Caco-2 (cell line): ENCODE measurements at regions not wholly inside any gene's neighbourhood (a gene's known extent, or its start where the extent isn't known, plus 50 kb on each side); places are given as distances from the start of the nearest gene placed in this dataset.

ENCODE experiments used
- BruUV-seq: library from RNA; stranded (reverse); fragments of 400-500 nt; replicated peaks from 2 replicates; lab custom pipeline; 2021; lab: Mats Ljungman, UMichigan
- CTCF ChIA-PET: fragments of 300-600 bp; sonication (Branson Sonifier 250); formaldehyde crosslinking; loops from one replicate; lab custom pipeline; 2022; ENCODE audit warnings: antibody characterized with exemption; lab: Charles Lee
- POLR2A ChIA-PET: fragments of 300-600 bp; sonication (Branson Sonifier 250); formaldehyde crosslinking; loops from one replicate; lab custom pipeline; 2022; ENCODE audit warnings: antibody characterized with exemption; lab: Charles Lee
- DNase-seq, 2 experiments: peaks; one replicate each; pipeline versions ENCODE4 v3.0.0 to v3.0.0-alpha.2; 2020 to 2022
- H3K27me3 ChIP-seq: replicated peaks from 2 replicates; pipeline ENCODE4 v1.6.0; 2011; ENCODE audit warnings: low read length; ENCODE audit not compliant: control insufficient read depth, insufficient read depth
- H3K36me3 ChIP-seq: 2 replicates; pipeline ENCODE4 v1.5.1; 2011; ENCODE audit warnings: low read length; ENCODE audit not compliant: control insufficient read depth, insufficient read depth
- H3K4me1 ChIP-seq: fragments of 250-450 bp; sonication (Bioruptor Pico); 2 replicates; pipeline ENCODE4 v1.5.1; 2020; ENCODE audit warnings: mild to moderate bottlenecking
- H3K4me3 ChIP-seq: 2 replicates; pipeline ENCODE4 v1.5.1; 2011; ENCODE audit warnings: low read depth, mild to moderate bottlenecking, control low read depth, low read length
- H3K9me3 ChIP-seq: fragments of 250-450 bp; sonication (Bioruptor Pico); 2 replicates; pipeline ENCODE4 v1.5.1; 2020; ENCODE audit warnings: mild to moderate bottlenecking, moderate library complexity
- H3K27ac Mint-ChIP-seq: one replicate; pipeline ENCODE4 v1.8.0; 2022; ENCODE audit warnings: mixed read lengths; ENCODE audit not compliant: unreplicated experiment
- H3K27me3 Mint-ChIP-seq: one replicate; pipeline ENCODE4 v1.8.0; 2022; ENCODE audit warnings: mixed read lengths; ENCODE audit not compliant: insufficient read depth, unreplicated experiment
- H3K36me3 Mint-ChIP-seq: one replicate; pipeline ENCODE4 v1.8.0; 2022; ENCODE audit warnings: mild to moderate bottlenecking, mixed read lengths; ENCODE audit not compliant: insufficient read depth, unreplicated experiment
- H3K4me1 Mint-ChIP-seq: one replicate; pipeline ENCODE4 v1.8.0; 2022; ENCODE audit warnings: low read depth, mixed read lengths; ENCODE audit not compliant: unreplicated experiment
- H3K4me3 Mint-ChIP-seq: one replicate; pipeline ENCODE4 v1.8.0; 2022; ENCODE audit warnings: mild to moderate bottlenecking, moderate library complexity, mixed read lengths; ENCODE audit not compliant: unreplicated experiment
- H3K9me3 Mint-ChIP-seq: one replicate; pipeline ENCODE4 v1.8.0; 2022; ENCODE audit warnings: mixed read lengths; ENCODE audit not compliant: unreplicated experiment
- CTCF ChIP-seq, 2 experiments: fragments of 200-600 bp in 1 of 2; IDR thresholded peaks; 1 replicate in 1 of 2; 2 replicates in 1 of 2; pipeline versions ENCODE4 v1.5.1 to v1.8.0; 2011 to 2022; ENCODE audit warnings: antibody characterized with exemption in 1 of 2, control low read depth in 1 of 2, inconsistent platforms in 1 of 2, low read depth in 1 of 2, low read length in 1 of 2, mild to moderate bottlenecking in 1 of 2, moderate library complexity in 1 of 2; ENCODE audit not compliant: insufficient read depth in 1 of 2, severe bottlenecking in 1 of 2, unreplicated experiment in 1 of 2
- intact Hi-C: fragments of 100-400 bp; cut with micrococcal nuclease; formaldehyde crosslinking; loops from one replicate; pipeline ENCODE4 v1.10.0; 2022; ENCODE audit not compliant: unreplicated experiment

- H3K9me3 Mint-ChIP-seq, result no peaks in the 10 kb centered on the region
- H3K27me3 Mint-ChIP-seq, result peaks cover 6% of the 10 kb centered on the region
- H3K4me3 ChIP-seq, result no peak overlapping the region
- ChIA-PET POLR2A (no interaction called here), CTCF (no interaction called here)
- DNase-seq, result no peak
- H3K4me1 Mint-ChIP-seq, result no peaks in the 10 kb centered on the region
- no peak overlapping the region for H3K4me3 Mint-ChIP-seq
- H3K27ac Mint-ChIP-seq, result no peak overlapping the region
- H3K36me3 ChIP-seq, result no peaks in the 10 kb centered on the region
- H3K9me3 ChIP-seq, result no peaks in the 10 kb centered on the region
- no peak for TF ChIP-seq CTCF (IDR thresholded peaks at IDR 0.05; ENCODE audit: insufficient read depth in 1 of 2, low read depth in 1 of 2, low read length in 1 of 2, severe bottlenecking in 1 of 2, unreplicated experiment in 1 of 2)
- BruUV-seq, result no TSS peak
- H3K27me3 ChIP-seq, result no peaks in the 10 kb centered on the region; the same call in 1 of the 2 replicates
- H3K4me1 ChIP-seq, result no peaks in the 10 kb centered on the region
- intact Hi-C loops, result no loop called here
- no peaks in the 10 kb centered on the region for H3K36me3 Mint-ChIP-seq
These were observed 160.8 kb downstream of the NTMT2 start for GRCh38 chr1:170306513-170306910.

- no TSS peak for BruUV-seq
- H3K27ac Mint-ChIP-seq, result no peak overlapping the region
- H3K4me1 Mint-ChIP-seq, result no peaks in the 10 kb centered on the region
- H3K36me3 Mint-ChIP-seq, result no peaks in the 10 kb centered on the region
- H3K4me1 ChIP-seq, result no peaks in the 10 kb centered on the region
- DNase-seq, result no peak
- ChIA-PET POLR2A (no interaction called here), CTCF (no interaction called here)
- H3K27me3 Mint-ChIP-seq, result peaks cover 6% of the 10 kb centered on the region
- H3K9me3 ChIP-seq, result no peaks in the 10 kb centered on the region
- H3K4me3 ChIP-seq, result no peak overlapping the region
- H3K36me3 ChIP-seq, result no peaks in the 10 kb centered on the region
- no peak overlapping the region for H3K4me3 Mint-ChIP-seq
- intact Hi-C loops, result no loop called here
- TF ChIP-seq CTCF (IDR thresholded peaks at IDR 0.05; ENCODE audit: insufficient read depth in 1 of 2, low read depth in 1 of 2, low read length in 1 of 2, severe bottlenecking in 1 of 2, unreplicated experiment in 1 of 2), result no peak
- no peaks in the 10 kb centered on the region for H3K9me3 Mint-ChIP-seq
- no peaks in the 10 kb centered on the region; the same call in 1 of the 2 replicates for H3K27me3 ChIP-seq
These were observed 161.2 kb downstream of the NTMT2 start for GRCh38 chr1:170306948-170307347.

- no peaks in the 10 kb centered on the region for H3K4me1 Mint-ChIP-seq
- intact Hi-C loops, result no loop called here
- DNase-seq, result no peak
- H3K9me3 ChIP-seq, result no peaks in the 10 kb centered on the region
- H3K36me3 Mint-ChIP-seq, result no peaks in the 10 kb centered on the region
- no peaks in the 10 kb centered on the region; the same call in 1 of the 2 replicates for H3K27me3 ChIP-seq
- H3K4me3 ChIP-seq, result no peak overlapping the region
- peaks cover 6% of the 10 kb centered on the region for H3K27me3 Mint-ChIP-seq
- no peak overlapping the region for H3K4me3 Mint-ChIP-seq
- H3K4me1 ChIP-seq, result no peaks in the 10 kb centered on the region
- TF ChIP-seq CTCF (IDR thresholded peaks at IDR 0.05; ENCODE audit: insufficient read depth in 1 of 2, low read depth in 1 of 2, low read length in 1 of 2, severe bottlenecking in 1 of 2, unreplicated experiment in 1 of 2), result no peak
- BruUV-seq, result no TSS peak
- no peak overlapping the region for H3K27ac Mint-ChIP-seq
- H3K36me3 ChIP-seq, result no peaks in the 10 kb centered on the region
- CTCF ChIA-PET, result no interaction called here
- no peaks in the 10 kb centered on the region for H3K9me3 Mint-ChIP-seq
- POLR2A ChIA-PET, result no interaction called here
These were observed 161.7 kb downstream of the NTMT2 start for GRCh38 chr1:170307426-170307825.
